ENCODE measurements at regions not wholly inside any gene's neighbourhood (a gene's known extent, or its start where the extent isn't known, plus 50 kb on each side); places are given as distances from the start of the nearest gene placed in this dataset.

DNA sequence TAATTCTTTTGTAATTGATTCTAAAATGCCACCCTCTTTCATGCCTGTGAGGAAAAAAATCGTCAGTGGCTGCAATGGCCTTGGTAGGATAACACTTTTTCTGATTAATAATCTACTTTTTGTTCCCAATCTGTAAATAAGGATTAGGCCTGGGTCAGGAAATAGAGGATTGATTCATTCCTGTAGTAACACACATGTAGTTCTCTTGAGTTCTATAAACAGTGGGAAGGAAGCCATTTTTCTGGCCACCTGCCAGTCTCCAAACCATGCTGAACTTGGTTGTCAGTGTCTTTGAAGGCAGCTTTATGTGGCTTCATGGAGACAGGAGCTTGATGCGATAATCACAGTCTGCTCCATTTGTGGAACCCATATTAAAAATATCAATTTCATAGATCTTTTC is 169.3 kb upstream of the NFE2L3 start:
- DNase-seq (ENCODE audit: low read depth in 2 of 2), result no peak

DNA sequence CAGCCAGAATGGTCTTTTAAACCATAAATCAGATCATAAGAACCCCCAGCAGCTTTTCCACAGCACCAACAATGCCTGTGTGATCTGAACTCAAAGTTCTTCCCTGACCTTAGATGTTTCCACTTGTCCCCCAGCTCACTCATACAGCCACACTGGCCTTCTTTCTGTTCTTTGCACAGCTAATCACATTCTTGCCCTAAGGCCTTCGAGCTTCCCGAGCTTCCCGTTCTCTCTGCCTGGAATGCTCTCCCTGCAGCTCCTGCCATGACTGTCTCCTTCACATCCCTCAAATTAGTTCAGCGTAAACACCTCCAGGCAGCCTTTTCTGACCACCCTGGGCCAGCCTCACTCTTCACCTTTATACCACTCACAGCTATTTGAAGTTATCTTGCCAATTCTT is 166.8 kb upstream of the NFE2L3 start:
- no peak for DNase-seq (ENCODE audit: low read depth in 2 of 2)

DNA sequence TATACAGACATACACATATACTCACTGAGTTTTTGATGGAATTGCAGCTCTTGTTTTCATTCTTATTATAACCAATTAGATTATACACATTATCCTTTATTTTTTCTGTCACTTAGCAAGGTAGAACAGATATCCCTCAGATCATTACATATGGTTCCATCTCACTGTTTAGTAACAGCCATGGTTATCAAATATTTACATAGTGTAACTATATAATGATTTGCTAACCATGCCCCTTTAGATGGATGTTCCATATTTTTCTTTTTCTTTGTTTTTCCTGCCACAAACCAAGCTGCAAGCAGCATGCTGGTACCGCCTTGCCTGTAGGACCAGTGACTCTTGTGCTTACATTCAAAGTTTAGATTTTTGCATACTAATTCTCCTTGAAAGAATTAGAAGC is 163.4 kb upstream of the NFE2L3 start:
- DNase-seq (ENCODE audit: low read depth in 2 of 2), result no peak

DNA sequence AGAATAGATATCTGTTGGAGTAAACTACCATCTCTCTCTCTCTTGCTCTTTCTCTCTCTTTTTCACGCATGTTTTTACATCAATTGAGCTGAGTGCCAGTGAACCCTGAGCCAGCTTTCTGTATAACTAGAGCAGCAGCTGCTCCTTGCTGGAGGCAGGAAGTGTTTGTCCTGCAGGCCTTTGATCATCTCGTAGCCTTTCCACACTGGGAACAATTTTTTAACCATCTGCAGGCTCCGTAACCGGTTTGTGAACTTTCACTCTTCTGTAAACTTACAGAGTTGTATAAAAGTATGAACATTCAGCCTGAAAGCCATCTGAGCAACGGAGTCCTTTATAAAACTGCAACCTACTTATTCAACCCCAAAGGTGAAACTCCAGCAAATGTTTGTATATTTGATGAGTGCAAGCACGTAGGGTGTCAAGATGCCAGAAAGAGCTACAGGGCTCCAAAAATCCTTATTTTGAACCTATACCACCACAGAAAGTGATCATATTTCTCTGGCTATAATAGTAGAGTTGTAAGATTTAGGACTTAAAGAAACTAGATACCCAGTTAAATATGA is 162.8 kb upstream of the NFE2L3 start:
- no peak for DNase-seq (ENCODE audit: low read depth in 2 of 2)

DNA sequence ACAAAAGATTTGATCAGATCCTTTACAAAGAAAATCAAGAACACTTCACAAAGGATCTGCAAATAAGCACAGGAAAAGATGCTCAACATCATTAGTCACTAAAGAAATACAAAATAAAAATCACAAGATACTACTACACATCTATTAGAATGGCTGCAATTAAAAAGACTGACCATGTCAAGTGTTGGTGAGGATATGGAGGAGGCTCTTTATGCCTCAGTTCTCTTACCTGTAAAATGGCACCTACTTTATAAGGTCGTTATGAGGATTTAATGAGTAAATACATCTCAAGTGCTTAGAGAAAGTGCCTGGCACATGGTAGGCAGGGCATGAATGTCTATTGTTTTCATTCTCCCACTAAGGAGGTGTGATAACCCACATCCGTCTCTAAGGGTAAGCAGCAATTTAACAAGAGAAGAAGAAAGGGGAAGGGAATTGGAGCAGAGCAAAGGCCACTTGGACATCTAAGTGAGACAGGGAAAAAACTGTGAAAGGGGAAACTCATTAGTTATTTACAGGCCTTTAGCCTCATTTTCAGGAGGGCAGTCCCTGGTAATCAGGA is 157.5 kb upstream of the NFE2L3 start:
- no peak for DNase-seq (ENCODE audit: low read depth in 2 of 2)

DNA sequence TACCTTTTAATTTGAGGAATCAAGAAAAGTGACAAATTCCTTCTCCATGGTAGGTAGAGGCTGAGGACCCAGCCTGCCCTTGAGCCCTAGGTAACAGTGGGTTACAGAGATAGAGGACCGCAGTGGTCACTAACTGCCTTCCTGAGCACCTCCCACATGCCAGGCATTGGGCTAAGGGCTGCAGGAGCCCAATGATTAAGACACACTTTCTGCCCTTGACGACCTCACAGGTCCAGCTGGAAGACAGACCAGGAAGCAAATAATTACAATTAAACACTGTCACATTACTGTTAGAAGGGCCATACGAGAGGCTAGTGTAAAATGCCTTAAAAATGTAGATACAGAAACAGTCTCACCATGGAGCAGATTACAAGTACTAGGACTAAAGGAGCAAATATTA is 156.8 kb upstream of the NFE2L3 start:
- no peak for DNase-seq (ENCODE audit: low read depth in 2 of 2)

DNA sequence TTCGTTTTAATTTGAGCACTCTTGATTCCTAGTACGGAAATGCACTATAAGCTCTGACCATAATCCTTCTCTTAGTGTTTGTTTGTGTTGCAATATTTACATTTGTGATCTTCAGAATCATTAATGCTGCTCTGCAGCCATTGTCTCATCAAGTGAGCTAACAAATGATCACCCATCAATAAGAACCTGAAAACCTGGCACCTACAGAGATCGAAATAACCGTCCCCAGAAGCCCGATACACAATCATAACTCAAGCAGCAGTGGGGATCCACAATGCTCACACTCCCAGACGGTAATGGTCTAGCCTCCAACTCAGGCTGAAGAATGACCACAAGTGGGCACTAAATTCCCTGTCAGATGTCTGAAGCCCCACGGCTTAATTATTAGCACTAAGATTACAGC is 156.0 kb upstream of the NFE2L3 start:
- no peak for DNase-seq (ENCODE audit: low read depth in 2 of 2)

DNA sequence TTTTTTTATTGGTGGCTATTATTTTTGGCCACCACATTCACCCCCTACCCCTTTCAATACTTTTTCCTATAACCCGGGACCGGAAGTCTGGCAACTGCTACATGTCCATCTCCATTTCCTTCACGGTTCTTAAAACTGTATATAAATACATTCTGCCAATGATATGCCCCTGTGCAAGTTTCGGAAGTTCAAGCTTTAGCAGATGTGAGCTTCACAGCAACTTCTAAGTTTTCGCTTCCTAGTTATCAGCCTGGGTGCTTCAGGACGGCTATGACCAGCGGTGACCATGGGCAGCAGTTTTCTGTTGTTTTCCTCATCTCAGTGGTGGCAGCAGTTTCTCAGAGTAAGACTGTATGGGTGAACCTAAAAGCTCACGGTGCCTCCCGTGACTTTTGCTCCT is 153.5 kb upstream of the NFE2L3 start:
- DNase-seq (ENCODE audit: low read depth in 2 of 2), result no peak

DNA sequence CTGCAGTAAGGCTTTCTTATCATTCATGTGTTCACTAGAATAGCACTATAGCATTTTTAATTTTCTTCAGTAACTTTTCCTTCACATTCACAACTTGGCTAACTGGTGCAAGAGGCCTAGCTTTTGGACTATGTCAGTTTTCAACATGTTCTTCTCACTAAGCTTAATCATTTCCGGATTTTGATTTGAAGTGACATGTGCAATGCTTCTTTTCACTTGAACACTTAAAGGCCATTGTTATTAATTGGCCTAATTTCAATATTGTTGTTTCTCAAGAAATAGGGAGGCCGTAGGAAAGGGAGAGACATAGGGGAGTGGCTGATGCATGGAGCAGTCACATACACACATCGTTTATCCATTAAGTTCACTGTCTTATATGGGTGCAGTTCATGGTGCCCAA is 151.2 kb upstream of the NFE2L3 start:
- no peak for DNase-seq (ENCODE audit: low read depth in 2 of 2)

DNA sequence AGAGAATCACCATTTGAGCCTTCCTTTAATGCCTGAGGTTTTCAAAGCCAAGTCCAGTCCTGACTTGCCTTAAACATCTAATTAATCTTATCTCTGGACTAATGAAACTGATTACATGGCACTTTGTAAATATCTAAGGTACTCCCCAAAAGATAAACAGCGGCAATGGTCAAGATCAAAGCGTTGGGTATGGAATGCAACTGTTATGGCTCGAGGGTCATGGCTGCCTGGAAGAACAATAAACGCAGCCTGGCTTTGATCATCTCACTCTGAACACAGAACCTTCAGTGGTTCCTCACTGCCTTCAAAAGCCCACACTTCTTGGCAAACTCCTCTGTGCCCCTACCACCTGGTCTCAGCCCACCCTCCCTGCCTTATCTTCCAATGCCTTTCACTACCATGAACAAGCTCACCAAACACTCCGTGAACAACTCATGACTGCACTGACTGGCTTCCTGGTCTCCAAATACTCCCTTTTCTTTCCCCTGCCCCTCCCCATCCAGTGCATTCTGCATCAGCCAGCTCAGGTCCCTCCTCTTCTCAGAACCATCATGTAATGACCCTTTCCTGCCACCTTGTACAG is 150.2 kb upstream of the NFE2L3 start:
- no peak for DNase-seq (ENCODE audit: low read depth in 2 of 2)

DNA sequence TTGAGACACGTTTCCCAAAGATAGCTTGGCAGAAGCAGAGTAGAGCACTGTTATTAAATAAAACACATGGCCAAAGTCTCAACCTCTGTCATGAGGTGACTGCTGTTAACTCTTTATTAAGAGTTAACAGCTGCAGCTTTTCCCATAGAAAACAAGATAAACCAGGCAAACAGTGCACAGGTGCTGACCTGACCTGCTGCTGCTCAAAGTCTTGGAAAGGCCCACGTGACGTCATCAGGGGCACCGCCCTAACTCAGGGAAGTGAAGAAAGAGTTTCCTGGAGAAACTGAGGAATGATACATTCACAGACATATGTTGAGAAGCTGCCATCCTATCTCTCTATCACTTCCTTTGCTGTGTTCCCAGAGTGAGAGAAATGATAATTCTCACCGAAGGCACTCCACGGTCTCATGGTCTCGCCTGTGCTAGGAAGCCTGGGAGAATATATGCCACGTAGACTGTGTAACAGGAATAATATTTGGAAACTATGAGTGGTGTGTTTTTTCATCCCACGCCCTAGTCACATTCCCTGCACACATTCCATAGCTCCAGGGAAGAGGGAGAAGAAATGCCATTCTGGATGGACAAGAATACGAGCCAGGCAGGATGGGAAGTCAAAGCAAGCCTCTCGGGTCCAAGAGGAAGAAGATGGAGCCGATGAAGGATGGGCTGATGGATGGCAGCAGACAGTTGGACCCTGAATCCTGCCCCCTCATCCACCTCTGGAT is 146.2 kb upstream of the NFE2L3 start:
- DNase-seq (ENCODE audit: low read depth in 2 of 2), result no peak

DNA sequence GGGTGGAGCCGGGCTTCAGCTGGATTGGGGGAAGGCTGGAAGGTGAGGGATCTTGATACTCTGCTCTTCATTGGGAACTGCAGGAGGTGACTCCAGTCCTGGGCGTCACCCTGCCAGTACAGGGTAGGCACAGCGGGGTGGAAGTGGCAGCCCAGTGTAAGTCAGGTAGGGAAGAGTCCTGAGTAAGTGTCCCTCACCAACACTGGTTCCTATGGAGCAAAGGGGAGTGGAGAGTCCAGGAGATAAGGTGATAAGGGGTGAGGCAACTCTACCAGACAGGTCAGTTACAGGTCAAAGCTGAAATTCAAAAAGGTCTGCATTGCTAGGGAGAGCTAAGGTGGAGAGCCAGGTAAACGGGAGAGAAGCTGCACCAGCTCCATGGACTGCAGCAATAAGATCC is 145.6 kb upstream of the NFE2L3 start:
- DNase-seq (ENCODE audit: low read depth in 2 of 2), result no peak

DNA sequence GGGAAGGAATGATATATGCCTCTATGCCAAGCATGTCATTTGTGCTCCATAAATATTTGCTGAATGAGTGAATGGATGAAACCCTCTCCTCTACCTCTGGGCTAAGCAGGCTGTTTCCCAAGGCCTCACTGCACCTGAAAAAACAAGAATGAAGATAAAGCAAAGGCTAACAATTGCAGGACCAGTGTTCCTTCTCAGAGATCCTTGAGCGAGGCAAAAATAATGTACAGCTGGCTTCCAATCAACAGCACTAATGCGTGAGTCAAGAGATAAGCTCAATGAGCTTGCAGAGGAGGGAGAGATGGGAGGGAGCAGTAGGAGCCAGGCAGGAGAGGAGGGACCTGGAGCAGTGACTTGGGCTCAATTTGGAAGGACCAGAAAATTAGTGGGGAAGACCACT is 144.5 kb upstream of the NFE2L3 start:
- no peak for DNase-seq (ENCODE audit: low read depth in 2 of 2)

DNA sequence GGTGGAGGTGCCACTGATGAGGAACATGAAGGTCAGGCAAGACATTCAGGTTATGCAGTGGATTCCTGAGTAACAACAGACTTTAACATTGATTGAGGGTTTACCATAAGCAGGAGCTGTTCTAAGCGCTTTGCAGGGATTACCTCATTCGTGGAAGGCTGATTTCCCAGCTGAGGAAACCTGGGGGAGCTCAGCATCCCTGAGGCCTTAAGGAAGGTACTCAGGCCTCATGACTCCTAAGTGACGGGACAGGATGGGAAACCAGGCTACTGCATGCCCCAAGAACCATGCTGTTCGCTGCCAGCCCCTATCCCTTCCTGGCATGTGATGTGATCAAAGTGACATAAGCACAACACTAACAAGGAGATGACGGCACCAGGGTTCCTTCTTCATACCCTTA is 143.6 kb upstream of the NFE2L3 start:
- no peak for DNase-seq (ENCODE audit: low read depth in 2 of 2)

DNA sequence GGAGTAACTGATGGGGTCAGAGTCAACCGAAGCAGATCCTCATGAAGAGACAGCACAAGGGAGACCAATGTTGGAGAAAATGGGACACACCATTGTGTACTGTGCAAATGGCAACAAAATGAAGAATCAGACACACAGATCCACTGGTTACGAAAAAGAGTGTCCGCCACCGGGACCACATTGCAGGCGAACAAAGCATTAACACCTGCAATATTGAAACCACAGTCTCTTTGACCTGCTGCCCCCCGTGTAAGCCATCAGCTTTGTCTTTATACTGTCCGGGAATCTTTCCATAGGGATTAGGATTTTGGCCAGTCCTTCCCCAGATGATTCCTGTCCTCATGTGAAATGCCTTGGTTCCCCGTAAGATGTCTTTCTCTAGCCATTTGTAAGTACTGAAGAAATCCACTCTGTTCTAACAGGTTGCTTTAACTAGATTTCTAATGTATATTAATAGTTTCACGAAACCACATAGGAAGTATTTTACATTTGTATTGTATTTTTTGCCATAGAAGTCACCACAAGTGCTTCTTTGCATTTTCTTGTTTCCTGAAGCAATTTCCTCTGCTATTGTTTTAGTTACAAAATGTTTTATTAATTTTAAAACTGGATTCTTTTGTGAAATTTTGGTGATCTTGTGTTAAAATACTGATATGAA is 140.8 kb upstream of the NFE2L3 start:
- no peak for DNase-seq (ENCODE audit: low read depth in 2 of 2)

DNA sequence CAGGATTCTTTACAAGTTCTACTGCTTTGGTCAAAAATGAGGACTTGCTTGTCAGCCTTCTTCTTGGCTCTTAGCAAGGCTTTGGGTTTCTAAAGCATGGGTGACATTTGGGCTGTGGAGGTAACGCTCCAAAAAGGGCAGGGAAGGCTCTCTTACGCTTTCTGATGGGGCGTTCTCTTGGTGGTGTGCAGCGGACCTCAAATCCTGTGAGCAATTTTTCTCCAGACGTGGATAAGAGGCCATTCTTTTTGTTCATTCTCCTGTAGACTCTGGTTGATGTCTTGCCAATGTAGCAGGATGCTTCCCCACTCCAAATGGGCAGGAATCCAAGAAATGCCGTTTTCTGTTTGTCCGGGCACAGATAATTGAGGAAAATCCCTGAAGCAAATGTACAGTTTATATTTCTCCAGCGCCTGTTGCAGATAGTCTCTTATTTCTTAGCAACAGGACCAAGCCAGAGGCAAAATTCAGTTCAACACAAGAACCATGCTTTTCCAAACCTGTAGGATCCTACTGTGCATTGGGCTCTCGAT is 138.4 kb upstream of the NFE2L3 start:
- no peak for DNase-seq (ENCODE audit: low read depth in 2 of 2)

DNA sequence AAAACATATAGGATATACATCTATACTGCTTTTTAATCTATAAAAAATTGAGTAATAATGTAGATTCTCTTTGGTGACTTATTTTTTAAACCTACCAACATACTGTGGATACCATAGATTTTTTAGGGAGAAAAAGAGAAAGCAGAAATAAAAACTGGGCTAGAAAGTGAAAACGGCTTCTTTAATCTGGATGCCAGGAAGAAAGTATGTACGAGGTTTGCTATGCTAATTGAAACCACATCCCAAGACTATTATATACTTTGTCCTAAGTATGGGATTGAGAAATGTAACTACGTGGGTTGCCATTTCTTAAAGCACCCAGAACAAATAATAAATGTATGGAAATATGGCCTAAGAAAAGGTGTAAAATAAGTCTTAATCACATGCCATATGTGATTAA is 129.0 kb upstream of the NFE2L3 start:
- no peak for DNase-seq (ENCODE audit: low read depth in 2 of 2)

DNA sequence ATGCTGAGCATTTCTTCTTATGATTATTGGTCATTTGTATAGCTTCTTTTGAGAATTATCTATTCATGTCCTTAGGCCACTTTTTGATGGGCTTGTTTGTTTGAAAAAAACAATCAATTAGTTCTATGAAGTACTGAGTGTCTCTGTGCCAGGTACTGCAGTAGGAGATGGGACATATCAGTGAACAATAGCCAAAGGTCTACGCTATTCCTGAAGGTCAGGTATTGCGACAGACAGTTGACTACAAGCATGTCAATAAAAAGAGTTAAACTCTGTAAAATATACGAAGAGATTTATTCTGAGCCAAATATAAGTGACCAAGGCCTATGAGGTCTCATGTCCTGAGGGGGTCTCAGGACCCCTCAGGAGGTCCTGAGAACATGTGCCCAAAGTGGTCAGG is 122.1 kb upstream of the NFE2L3 start:
- DNase-seq (ENCODE audit: low read depth in 2 of 2), result no peak

DNA sequence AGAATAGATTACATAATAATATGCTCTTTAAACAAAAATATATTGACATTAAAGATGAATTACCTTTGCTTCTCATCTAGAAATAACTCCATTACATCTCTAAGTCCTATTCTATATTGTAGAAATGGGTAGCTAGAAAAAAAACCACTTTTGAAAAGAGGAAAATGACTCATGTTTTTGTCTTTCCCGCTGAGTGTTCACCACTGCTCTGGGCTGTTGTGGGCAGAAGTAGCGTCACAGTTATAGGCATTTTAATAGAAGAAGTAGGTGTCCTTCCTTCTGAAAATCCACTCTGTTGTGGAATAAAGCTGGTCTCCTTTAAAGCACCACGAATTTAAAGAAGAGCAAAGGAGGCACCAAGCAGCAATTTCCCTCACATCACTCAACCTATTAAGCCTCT is 117.6 kb upstream of the NFE2L3 start:
- no peak for DNase-seq (ENCODE audit: low read depth in 2 of 2)

DNA sequence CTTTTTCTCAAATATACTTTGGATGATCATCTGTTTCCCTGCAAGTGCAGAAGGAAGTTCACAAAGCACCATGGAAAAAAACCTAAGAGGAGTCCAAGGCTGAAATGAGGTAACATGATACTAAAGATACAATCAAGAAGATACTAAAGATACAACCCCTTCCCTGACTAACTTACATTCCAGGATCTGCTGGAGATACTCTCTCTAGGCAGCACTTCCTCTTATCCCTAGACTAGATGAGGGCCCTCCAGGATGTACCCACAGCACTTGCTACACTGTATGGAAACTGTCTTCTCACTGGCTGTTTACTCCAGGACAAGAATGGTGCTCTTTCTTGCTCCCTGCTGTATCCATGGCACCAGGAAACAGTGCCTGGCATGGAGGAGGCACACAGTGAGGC is 116.4 kb upstream of the NFE2L3 start:
- DNase-seq (ENCODE audit: low read depth in 2 of 2), result no peak

DNA sequence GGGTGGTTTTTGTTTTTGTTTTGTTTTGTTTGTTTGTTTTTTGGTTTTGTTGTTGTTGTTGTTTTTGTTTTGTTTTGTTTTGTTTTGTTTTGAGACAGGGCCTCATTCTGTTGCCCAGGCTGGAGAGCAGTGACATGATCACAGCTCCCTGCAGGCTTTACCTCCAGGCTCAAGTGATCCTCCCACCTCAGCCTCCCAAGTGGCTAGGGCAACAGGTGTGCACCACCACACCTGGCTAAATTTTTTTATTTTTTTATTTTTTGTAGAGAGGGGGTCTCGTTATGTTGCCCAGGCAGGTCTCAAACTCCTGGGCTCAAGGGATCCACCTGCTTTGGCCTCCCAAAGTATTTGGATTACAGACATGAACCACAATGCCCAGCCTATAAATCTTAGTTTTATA is 115.9 kb upstream of the NFE2L3 start:
- no peak for DNase-seq (ENCODE audit: low read depth in 2 of 2)

DNA sequence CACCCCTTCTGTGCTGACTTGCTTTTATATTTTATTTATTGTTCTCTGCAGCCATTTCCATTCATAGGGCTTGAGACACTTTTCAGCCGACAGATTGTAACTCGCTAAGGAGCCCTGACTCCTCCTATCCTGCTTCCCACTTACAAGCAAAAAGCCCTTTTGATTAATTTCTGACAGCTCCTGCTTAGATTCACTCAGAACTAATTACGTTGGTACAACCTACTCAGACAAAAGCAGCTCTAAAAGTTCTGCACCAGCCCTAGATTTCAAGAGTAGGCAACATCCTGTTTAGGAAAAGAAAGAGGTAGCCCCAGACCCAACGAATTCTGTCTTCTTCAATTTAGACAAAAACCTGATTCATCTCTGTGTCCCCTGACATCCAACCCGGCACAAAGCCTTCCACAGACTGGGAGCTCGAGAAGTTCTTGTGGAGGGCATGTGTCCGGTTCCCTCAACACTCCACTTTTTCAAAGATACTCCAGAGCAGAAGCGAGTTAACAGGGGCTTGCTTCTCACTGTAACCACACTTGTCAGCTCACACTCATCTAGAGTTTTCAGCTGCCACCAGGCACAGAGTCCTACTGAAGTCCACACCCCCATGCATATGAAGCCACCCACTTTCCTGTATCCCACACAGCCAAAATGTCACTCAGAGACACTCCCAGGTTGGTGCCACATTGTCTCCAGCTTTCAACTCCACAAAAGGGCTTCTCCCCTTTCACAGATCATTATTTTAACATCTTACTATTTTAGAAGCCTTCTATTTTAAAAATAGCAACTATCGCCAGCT is 113.6 kb upstream of the NFE2L3 start:
- DNase-seq (ENCODE audit: low read depth in 2 of 2), result no peak

Data from stimulated activated CD8-positive, alpha-beta memory T cell treated with anti-CD3 and anti-CD28 coated beads, Interleukin-7, amount 100 ng/mL, for 1 hour (primary cell).